ENCODE measurements at regions not wholly inside any gene's neighbourhood (a gene's known extent, or its start where the extent isn't known, plus 50 kb on each side); places are given as distances from the start of the nearest gene placed in this dataset.

- TF ChIP-seq ETS1 (IDR thresholded peaks at IDR 0.05) (no peak), CTCF (conservative IDR thresholded peaks at IDR 0.05; ENCODE audit: low read depth in 2 of 2) (no peak), EZH2 (IDR thresholded peaks at IDR 0.05; ENCODE audit: low read depth, unreplicated experiment) (no peak), POLR2AphosphoS5 (IDR thresholded peaks at IDR 0.05; ENCODE audit: low read depth) (no peak), JUNB (IDR thresholded peaks at IDR 0.05; ENCODE audit: unreplicated experiment) (no peak), EZH2phosphoT487 (IDR thresholded peaks at IDR 0.05; ENCODE audit: unreplicated experiment) (no peak), REST (IDR thresholded peaks at IDR 0.05; ENCODE audit: unreplicated experiment) (no peak), CREB1 (CRISPR knock-in tag; IDR thresholded peaks at IDR 0.05; ENCODE audit: low read depth) (no peak), ZNF331 (CRISPR knock-in tag; IDR thresholded peaks at IDR 0.05; ENCODE audit: low read depth) (no peak)
Measured at GRCh38 chr10:91682912-91683311, 50.0 kb upstream of the PPP1R3C start.

Data from GM23338 (cell line).